ENCODE measurements at regions not wholly inside any gene's neighbourhood (a gene's known extent, or its start where the extent isn't known, plus 50 kb on each side); places are given as distances from the start of the nearest gene placed in this dataset.

- Histone ChIP-seq H3K79me2 (ENCODE audit: control insufficient read depth, insufficient read depth, low read length) (no peaks in the 10 kb centered on the region), H4K20me1 (ENCODE audit: control insufficient read depth, insufficient read depth, low read length, poor library complexity, severe bottlenecking) (no peaks in the 10 kb centered on the region), H2AFZ (ENCODE audit: insufficient read depth, low read depth, low read length, poor library complexity, severe bottlenecking) (no peak overlapping the region), H3K9ac (ENCODE audit: low read length) (no peak overlapping the region), H3K27me3 (replicated peaks in 1 of 4; ENCODE audit: control extremely low read depth in 1 of 4, control insufficient read depth in 3 of 4, insufficient read depth in 4 of 4, low read length in 3 of 4) (peaks cover 0 to 4% (median 0%) of the 10 kb centered on the region in 4 experiments), H3K4me3 (ENCODE audit: control extremely low read depth in 1 of 5, extremely low read depth in 1 of 5, insufficient read depth in 1 of 5, low read depth in 2 of 5, low read length in 4 of 5) (no peak overlapping the region), H3K4me1 (ENCODE audit: control insufficient read depth in 2 of 2, insufficient read depth in 2 of 2, low read length in 2 of 2) (no peaks in the 10 kb centered on the region), H3K27ac (ENCODE audit: low read length in 2 of 2) (no peak overlapping the region), H3K9me3 (ENCODE audit: control extremely low read depth in 1 of 3, control insufficient read depth in 2 of 3, insufficient read depth in 1 of 3, low read length in 2 of 3) (no peaks in the 10 kb centered on the region), H3K36me3 (replicated peaks in 1 of 2; ENCODE audit: control extremely low read depth in 1 of 2, control insufficient read depth in 1 of 2, extremely low read depth in 1 of 2, insufficient read depth in 2 of 2, low read length in 1 of 2) (no peaks in the 10 kb centered on the region), H3K4me2 (replicated peaks; ENCODE audit: low read depth, low read length, poor library complexity, severe bottlenecking) (no peak overlapping the region)
- Mint-ChIP-seq H3K27me3 (peaks cover 15% of the 10 kb centered on the region), H3K9me3 (ENCODE audit: insufficient read depth) (no peaks in the 10 kb centered on the region), H3K4me3 (no peak overlapping the region), H3K27ac (no peak overlapping the region), H3K4me1 (peaks cover 4% of the 10 kb centered on the region)
- intact Hi-C loops (cut with micrococcal nuclease), result no loop called here
- POLR2A ChIA-PET, result no interaction called here
- TF ChIP-seq CTCF (IDR thresholded peaks at IDR 0.05) (no peak), EZH2 (IDR thresholded peaks at IDR 0.05; ENCODE audit: borderline replicate concordance, insufficient read depth, low read depth, low read length, poor library complexity, severe bottlenecking) (no peak)
- DNase-seq (no peak), ATAC-seq (ENCODE audit: low read depth) (no peak)
- CTCF ChIA-PET, result interaction anchor here (0.9 to 2.3 kb wide), 5 partner anchors 10 to 248 kb away, joined by 3 to 8 read pairs (median 3); no protein-coding TSS in a partner anchor
- WGBS (ENCODE audit: insufficient coverage), result no CpG with 5 or more reads among the region's 2 CpGs
These were observed 153.9 kb upstream of the PELI1 start for GRCh38 chr2:64298161-64298560.

- Mint-ChIP-seq H3K27ac (no peak overlapping the region), H3K9me3 (ENCODE audit: insufficient read depth) (no peaks in the 10 kb centered on the region), H3K4me3 (no peak overlapping the region), H3K4me1 (peaks cover 4% of the 10 kb centered on the region), H3K27me3 (peaks cover 11% of the 10 kb centered on the region)
- H3K27ac ChIP-seq (ENCODE audit: low read length in 2 of 2), result no peak overlapping the region
- ATAC-seq (ENCODE audit: low read depth) (no peak), DNase-seq (no peak)
- H3K36me3 ChIP-seq (replicated peaks in 1 of 2; ENCODE audit: control extremely low read depth in 1 of 2, control insufficient read depth in 1 of 2, extremely low read depth in 1 of 2, insufficient read depth in 2 of 2, low read length in 1 of 2), result no peaks in the 10 kb centered on the region
- intact Hi-C loops (cut with micrococcal nuclease), result no loop called here
- H3K79me2 ChIP-seq (ENCODE audit: control insufficient read depth, insufficient read depth, low read length), result no peaks in the 10 kb centered on the region
- 100% methylated on average over 3 of the region's 3 CpGs for WGBS (ENCODE audit: insufficient coverage)
- no peaks in the 10 kb centered on the region for H3K9me3 ChIP-seq (ENCODE audit: control extremely low read depth in 1 of 3, control insufficient read depth in 2 of 3, insufficient read depth in 1 of 3, low read length in 2 of 3)
- no peaks in the 10 kb centered on the region for H4K20me1 ChIP-seq (ENCODE audit: control insufficient read depth, insufficient read depth, low read length, poor library complexity, severe bottlenecking)
- H3K4me3 ChIP-seq (ENCODE audit: control extremely low read depth in 1 of 5, extremely low read depth in 1 of 5, insufficient read depth in 1 of 5, low read depth in 2 of 5, low read length in 4 of 5), result no peak overlapping the region
- H3K9ac ChIP-seq (ENCODE audit: low read length), result no peak overlapping the region
- TF ChIP-seq CTCF (IDR thresholded peaks at IDR 0.05), result no peak
- TF ChIP-seq EZH2 (IDR thresholded peaks at IDR 0.05; ENCODE audit: borderline replicate concordance, insufficient read depth, low read depth, low read length, poor library complexity, severe bottlenecking), result no peak
- H2AFZ ChIP-seq (ENCODE audit: insufficient read depth, low read depth, low read length, poor library complexity, severe bottlenecking), result no peak overlapping the region
- peaks cover 0 to 4% (median 0%) of the 10 kb centered on the region in 4 experiments for H3K27me3 ChIP-seq (replicated peaks in 1 of 4; ENCODE audit: control extremely low read depth in 1 of 4, control insufficient read depth in 3 of 4, insufficient read depth in 4 of 4, low read length in 3 of 4)
- no peak overlapping the region for H3K4me2 ChIP-seq (replicated peaks; ENCODE audit: low read depth, low read length, poor library complexity, severe bottlenecking)
- ChIA-PET CTCF (interaction anchor here (0.6 to 2.3 kb wide), 2 partner anchors 28 to 564 kb away, joined by 3 to 8 read pairs; no protein-coding TSS in a partner anchor), POLR2A (no interaction called here)
- no peaks in the 10 kb centered on the region for H3K4me1 ChIP-seq (ENCODE audit: control insufficient read depth in 2 of 2, insufficient read depth in 2 of 2, low read length in 2 of 2)
These were observed 153.9 kb upstream of the LGALSL start for GRCh38 chr2:64300066-64300465.

Data from B cell (primary cell).